Adrenal gland (tissue), 9 donors: ENCODE measurements at regions not wholly inside any gene's neighbourhood (a gene's known extent, or its start where the extent isn't known, plus 50 kb on each side); places are given as distances from the start of the nearest gene placed in this dataset.

ENCODE experiments used
- DNase-seq, 7 donors: peaks; one replicate each; pipeline ENCODE4 v3.0.0-alpha.2; 2019 to 2020
- H3K27ac ChIP-seq, 5 donors: fragments of 200-600 bp; sonication (generic) in 4 of 5; 1 replicate in 3 of 5; 2 replicates in 2 of 5; pipeline versions ENCODE4 v1.5.1 to v1.8.0; 2016 to 2020; ENCODE audit warnings: mild to moderate bottlenecking in 1 of 5
- H3K27me3 ChIP-seq: fragments of 200-600 bp; 2 replicates; pipeline ENCODE4 v1.8.0; 2021
- H3K36me3 ChIP-seq, 2 donors: fragments of 200-600 bp; replicated peaks in 1 of 2; 1 replicate in 1 of 2; 2 replicates in 1 of 2; pipeline versions ENCODE4 v1.5.1 to v1.8.0; 2018 to 2022
- H3K4me1 ChIP-seq, 2 donors: fragments of 200-600 bp; replicated peaks in 1 of 2; 1 replicate in 1 of 2; 2 replicates in 1 of 2; pipeline versions ENCODE4 v1.5.1 to v1.8.0; 2018 to 2021
- H3K4me3 ChIP-seq, 4 donors: fragments of 200-600 bp; sonication (generic) in 3 of 4; one replicate each; pipeline ENCODE4 v1.5.1; 2016 to 2018
- H3K9me3 ChIP-seq, 3 donors: fragments of 200-600 bp; sonication (generic) in 1 of 3; replicated peaks in 1 of 3; 1 replicate in 2 of 3; 2 replicates in 1 of 3; pipeline versions ENCODE4 v1.5.1 to v1.8.0; 2016 to 2021
- CTCF ChIP-seq, 6 experiments: fragments of 450-650 bp in 4 of 6; fragments of 200-600 bp in 2 of 6; sonication (generic) in 1 of 6; IDR thresholded peaks; 1 replicate in 5 of 6; 2 replicates in 1 of 6; pipeline versions ENCODE4 v1.5.1 to v1.8.0; 2016 to 2021; ENCODE audit warnings: antibody characterized with exemption in 6 of 6, mild to moderate bottlenecking in 2 of 6, moderate library complexity in 1 of 6
- POLR2A ChIP-seq, 2 donors: fragments of 450-650 bp; IDR thresholded peaks; one replicate each; pipeline ENCODE4 v1.6.1; 2017; ENCODE audit warnings: antibody characterized with exemption in 2 of 2, mild to moderate bottlenecking in 2 of 2, moderate library complexity in 1 of 2
- WGBS, 4 donors: extraction: QIAGEN DNeasy Blood & Tissue Kit in 2 of 4; methylation state at CpG; one replicate each; pipeline versions ENCODE4 v1.1.5 to v1.1.7; 2013 to 2017; 5-methylcytosine and 5-hydroxymethylcytosine counted together
- intact Hi-C, 2 donors: fragments of 100-400 bp; cut with DNase I; formaldehyde crosslinking; loops; one replicate each; pipeline versions ENCODE4 v1.14.1 to v1.15.0; 2022 to 2023
- donor health status: healthy with polysubstance abuse.
- donor health status: Bipolar disorder and iron deficiency.
- donor health status: DM: yes; HTN: yes; CAD: no.
- donor health status: DM: no; HTN: no; CAD: no.
- donor health status: DM: no; HTN: no; CAD: no.

GRCh38 chr4:183843248-183843671 lies 61.8 kb upstream of the STOX2 start:
- no peak for TF ChIP-seq CTCF (IDR thresholded peaks at IDR 0.05)
- no peak for TF ChIP-seq POLR2A (IDR thresholded peaks at IDR 0.05)
- no peak overlapping the region for H3K27ac ChIP-seq
- DNase-seq = no peak
- no peaks in the 10 kb centered on the region for H3K27me3 ChIP-seq
- H3K4me1 ChIP-seq = no peaks in the 10 kb centered on the region
- no peaks in the 10 kb centered on the region for H3K9me3 ChIP-seq
- intact Hi-C loops = no loop called here
- 68 to 71% (median 69%) methylated on average over 7 of the region's 7 CpGs for WGBS, 4 donors
- no peak overlapping the region for H3K4me3 ChIP-seq
- H3K36me3 ChIP-seq = no peaks in the 10 kb centered on the region

GRCh38 chr4:183846951-183847350 lies 58.2 kb upstream of the STOX2 start:
- DNase-seq = no peak
- Histone ChIP-seq H3K9me3 (no peaks in the 10 kb centered on the region), H3K4me1 (no peaks in the 10 kb centered on the region), H3K27me3 (peaks cover 15% of the 10 kb centered on the region), H3K36me3 (no peaks in the 10 kb centered on the region), H3K4me3 (no peak overlapping the region), H3K27ac (no peak overlapping the region)
- no peak for TF ChIP-seq POLR2A (IDR thresholded peaks at IDR 0.05)
- no peak for TF ChIP-seq CTCF (IDR thresholded peaks at IDR 0.05)
- intact Hi-C loops = no loop called here

GRCh38 chr4:183848805-183849204 lies 56.3 kb upstream of the STOX2 start:
- H3K27ac ChIP-seq = no peak overlapping the region
- no peak overlapping the region for H3K4me3 ChIP-seq
- peaks cover 15% of the 10 kb centered on the region for H3K27me3 ChIP-seq
- no peak for DNase-seq
- H3K36me3 ChIP-seq = no peaks in the 10 kb centered on the region
- WGBS, 4 donors = 56 to 71% (median 66%) methylated on average over 3 of the region's 3 CpGs
- H3K9me3 ChIP-seq = no peaks in the 10 kb centered on the region
- TF ChIP-seq CTCF (IDR thresholded peaks at IDR 0.05) (no peak), POLR2A (IDR thresholded peaks at IDR 0.05) (no peak)
- intact Hi-C loops = no loop called here
- no peaks in the 10 kb centered on the region for H3K4me1 ChIP-seq

- Histone ChIP-seq H3K4me1 (no peaks in the 10 kb centered on the region), H3K4me3 (no peak overlapping the region), H3K36me3 (no peaks in the 10 kb centered on the region), H3K9me3 (no peaks in the 10 kb centered on the region), H3K27me3 (peaks cover 15% of the 10 kb centered on the region), H3K27ac (no peak overlapping the region)
- TF ChIP-seq POLR2A (IDR thresholded peaks at IDR 0.05) = no peak
- TF ChIP-seq CTCF (IDR thresholded peaks at IDR 0.05) = no peak
- 77 to 81% (median 79%) methylated on average over 10 of the region's 10 CpGs for WGBS, 4 donors
- intact Hi-C loops = no loop called here
- no peak for DNase-seq
Measured at GRCh38 chr4:183852910-183853547, 52.1 kb upstream of the STOX2 start.
